GM12878 (cell line): ENCODE measurements at regions not wholly inside any gene's neighbourhood (a gene's known extent, or its start where the extent isn't known, plus 50 kb on each side); places are given as distances from the start of the nearest gene placed in this dataset.

Experiments
- ATAC-seq: fragments of 200-7000 bp; cut with Tn5 transposase; 3 replicates; pipeline ENCODE4 v1.9.1; 2020; ENCODE audit warnings: mild to moderate bottlenecking, moderate library complexity
- BruUV-seq: library from RNA; stranded (reverse); fragments of 400-500 nt; replicated peaks from 2 replicates; lab custom pipeline; 2021; lab: Mats Ljungman, UMichigan
- CTCF ChIA-PET: fragments of 300-600 bp; sonication (Branson Sonifier 250); formaldehyde crosslinking; extraction: SDS; loops from one replicate; lab custom pipeline; 2021; ENCODE audit warnings: inconsistent platforms; lab: Yijun Ruan, JAX
- POLR2A ChIA-PET: fragments of 350-600 bp; formaldehyde crosslinking; extraction: SDS; loops from one replicate; lab custom pipeline; 2021; ENCODE audit warnings: inconsistent platforms; lab: Charles Lee
- RAD21 ChIA-PET: fragments of 300-600 bp; sonication (Branson Sonifier 250); formaldehyde crosslinking; loops from one replicate; lab custom pipeline; 2023; ENCODE audit warnings: antibody characterized with exemption; ENCODE audit not compliant: unreplicated experiment; lab: Charles Lee
- SMC1A ChIA-PET: fragments of 300-600 bp; sonication (Branson Sonifier 250); formaldehyde crosslinking; loops from one replicate; lab custom pipeline; 2023; ENCODE audit not compliant: unreplicated experiment, uncharacterized antibody; lab: Charles Lee
- DNase-seq: peaks from one replicate; pipeline ENCODE4 v3.0.0-alpha.2; 2011; ENCODE audit warnings: low read depth, low spot score
- FAIRE-seq: peaks from 3 replicates; lab custom pipeline; 2011; peaks lifted over from hg19 to GRCh38; lab: Jason Lieb, UNC
- H2AFZ ChIP-seq: 2 replicates; pipeline ENCODE4 v1.6.0; 2011; ENCODE audit warnings: low read depth, low read length, control low read depth; ENCODE audit not compliant: control insufficient read depth
- H3K27ac ChIP-seq: 2 replicates; pipeline ENCODE4 v1.5.1; 2011; ENCODE audit warnings: control low read depth; ENCODE audit not compliant: control insufficient read depth, insufficient read depth
- H3K27me3 ChIP-seq, 2 experiments: replicated peaks in 1 of 2; 2 replicates each; pipeline versions ENCODE4 v1.6.0 to v1.6.1; 2011; ENCODE audit warnings: low read length in 1 of 2; ENCODE audit not compliant: control insufficient read depth in 2 of 2, insufficient read depth in 2 of 2
- H3K36me3 ChIP-seq, 2 experiments: 2 replicates each; pipeline ENCODE4 v1.5.1; 2011; ENCODE audit warnings: low read length in 1 of 2; ENCODE audit not compliant: control insufficient read depth in 2 of 2, insufficient read depth in 2 of 2
- H3K4me1 ChIP-seq: 2 replicates; pipeline ENCODE4 v1.6.1; 2011; ENCODE audit warnings: mild to moderate bottlenecking, low read length, moderate library complexity, mixed read lengths; ENCODE audit not compliant: control insufficient read depth, insufficient read depth
- H3K4me2 ChIP-seq: 2 replicates; pipeline ENCODE4 v1.6.0; 2011; ENCODE audit warnings: control low read depth; ENCODE audit not compliant: control insufficient read depth, insufficient read depth
- H3K4me3 ChIP-seq: fragments of 200-600 bp; sonication (generic); 2 replicates; pipeline ENCODE4 v1.5.1; 2016
- H3K79me2 ChIP-seq: 2 replicates; pipeline ENCODE4 v1.6.0; 2011; ENCODE audit warnings: low read length; ENCODE audit not compliant: control insufficient read depth, insufficient read depth
- H3K9ac ChIP-seq: 2 replicates; pipeline ENCODE4 v1.8.0; 2011; ENCODE audit warnings: low read length, control low read depth, mixed read lengths; ENCODE audit not compliant: control insufficient read depth, insufficient read depth
- H3K9me3 ChIP-seq: replicated peaks from 3 replicates; pipeline ENCODE4 v1.5.1; 2011; ENCODE audit warnings: mild to moderate bottlenecking, low read length; ENCODE audit not compliant: control insufficient read depth, insufficient read depth
- H4K20me1 ChIP-seq: 2 replicates; pipeline ENCODE4 v1.6.0; 2011; ENCODE audit not compliant: control insufficient read depth, insufficient read depth
- BCLAF1 ChIP-seq: fragments of 450-650 bp; IDR thresholded peaks from 2 replicates; pipeline ENCODE4 v1.6.1; 2017; ENCODE audit warnings: antibody characterized with exemption, mild to moderate bottlenecking, moderate library complexity
- CREB1 ChIP-seq: IDR thresholded peaks from 2 replicates; pipeline ENCODE4 v1.6.1; 2012; ENCODE audit warnings: low read depth, mild to moderate bottlenecking, inconsistent platforms
- CREM ChIP-seq: IDR thresholded peaks from 2 replicates; pipeline ENCODE4 v1.6.1; 2014; ENCODE audit warnings: antibody characterized with exemption, low read depth
- FOXK2 ChIP-seq: fragments of 450-650 bp; IDR thresholded peaks from 2 replicates; pipeline ENCODE4 v1.6.1; 2017; ENCODE audit warnings: mild to moderate bottlenecking, moderate library complexity
- KLF5 ChIP-seq: fragments of 450-650 bp; IDR thresholded peaks from 2 replicates; pipeline ENCODE4 v1.6.1; 2014; ENCODE audit warnings: mild to moderate bottlenecking; ENCODE audit not compliant: partially characterized antibody
- MEF2A ChIP-seq: IDR thresholded peaks from 2 replicates; pipeline ENCODE4 v1.6.1; 2011; ENCODE audit warnings: low read depth, mild to moderate bottlenecking, low read length, moderate library complexity; ENCODE audit not compliant: insufficient read depth
- PRDM15 ChIP-seq: fragments of 450-650 bp; formaldehyde crosslinking; IDR thresholded peaks from 2 replicates; pipeline ENCODE4 v1.4.0; 2020; ENCODE audit warnings: mild to moderate bottlenecking, moderate library complexity
- RELB ChIP-seq: fragments of 450-650 bp; IDR thresholded peaks from 2 replicates; pipeline ENCODE4 v1.6.1; 2017; ENCODE audit warnings: low read depth, mild to moderate bottlenecking, moderate library complexity
- ZBTB4 ChIP-seq: fragments of 450-650 bp; formaldehyde crosslinking; IDR thresholded peaks from 2 replicates; pipeline ENCODE4 v1.4.0; 2022; ENCODE audit warnings: mild to moderate bottlenecking, moderate library complexity
- ZNF207 ChIP-seq: fragments of 450-650 bp; IDR thresholded peaks from 2 replicates; pipeline ENCODE4 v1.6.1; 2014; ENCODE audit warnings: antibody characterized with exemption, mild to moderate bottlenecking, borderline replicate concordance
- WGBS: methylation state at CpG from one replicate; pipeline ENCODE4 v1.1.6; 2016; ENCODE audit warnings: low lambda C conversion rate; ENCODE audit not compliant: insufficient replicate concordance, insufficient coverage; ENCODE audit errors: missing lambda C conversion rate; 5-methylcytosine and 5-hydroxymethylcytosine counted together
- in situ Hi-C: fragments of 300-500 bp; cut with MboI; formaldehyde crosslinking; loops from 9 replicates; pipeline ENCODE4 v1.14.3; 2018; ENCODE audit warnings: mixed read lengths
- intact Hi-C: fragments of 100-400 bp; cut with micrococcal nuclease; formaldehyde crosslinking; loops from one replicate; pipeline ENCODE4 v1.14.2; 2022; ENCODE audit not compliant: unreplicated experiment
- TF ChIP-seq, protein P1 (sequence below): fragments of 450-650 bp; IDR thresholded peaks from 2 replicates; pipeline ENCODE4 v1.6.1; 2017; ENCODE audit warnings: mild to moderate bottlenecking, low read depth, inconsistent platforms; ENCODE audit not compliant: poor library complexity, severe bottlenecking

- no peak for FAIRE-seq
- Histone ChIP-seq H3K36me3 (no peaks in the 10 kb centered on the region), H3K4me3 (no peak overlapping the region), H4K20me1 (no peaks in the 10 kb centered on the region), H3K9ac (no peak overlapping the region), H3K4me2 (no peak overlapping the region), H2AFZ (no peak overlapping the region), H3K27ac (no peak overlapping the region), H3K4me1 (no peaks in the 10 kb centered on the region), H3K79me2 (no peaks in the 10 kb centered on the region), H3K9me3 (no peaks in the 10 kb centered on the region), H3K27me3 (no peaks in the 10 kb centered on the region)
- ATAC-seq, result no peak
- CTCF ChIA-PET, result no interaction called here
- RAD21 ChIA-PET, result no interaction called here
- WGBS, result 29% methylated on average over 1 of the region's 1 CpG
- SMC1A ChIA-PET, result no interaction called here
- intact Hi-C loops (no loop called here), in situ Hi-C loops (no loop called here)
- no TSS peak for BruUV-seq
- POLR2A ChIA-PET, result no interaction called here
- DNase-seq, result no peak
- TF ChIP-seq FOXK2 (no peak), PRDM15 (CRISPR knock-in tag) (no peak), BCLAF1 (no peak), KLF5 (no peak), RELB (no peak), MEF2A (no peak), CREB1 (no peak), ZNF207 (no peak), ZBTB4 (CRISPR knock-in tag) (no peak), CREM (no peak)
- TF ChIP-seq, protein P1, sequence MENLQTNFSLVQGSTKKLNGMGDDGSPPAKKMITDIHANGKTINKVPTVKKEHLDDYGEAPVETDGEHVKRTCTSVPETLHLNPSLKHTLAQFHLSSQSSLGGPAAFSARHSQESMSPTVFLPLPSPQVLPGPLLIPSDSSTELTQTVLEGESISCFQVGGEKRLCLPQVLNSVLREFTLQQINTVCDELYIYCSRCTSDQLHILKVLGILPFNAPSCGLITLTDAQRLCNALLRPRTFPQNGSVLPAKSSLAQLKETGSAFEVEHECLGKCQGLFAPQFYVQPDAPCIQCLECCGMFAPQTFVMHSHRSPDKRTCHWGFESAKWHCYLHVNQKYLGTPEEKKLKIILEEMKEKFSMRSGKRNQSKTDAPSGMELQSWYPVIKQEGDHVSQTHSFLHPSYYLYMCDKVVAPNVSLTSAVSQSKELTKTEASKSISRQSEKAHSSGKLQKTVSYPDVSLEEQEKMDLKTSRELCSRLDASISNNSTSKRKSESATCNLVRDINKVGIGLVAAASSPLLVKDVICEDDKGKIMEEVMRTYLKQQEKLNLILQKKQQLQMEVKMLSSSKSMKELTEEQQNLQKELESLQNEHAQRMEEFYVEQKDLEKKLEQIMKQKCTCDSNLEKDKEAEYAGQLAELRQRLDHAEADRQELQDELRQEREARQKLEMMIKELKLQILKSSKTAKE, result no peak
Observed at GRCh38 chr6:112951829-112952228, 604.7 kb downstream of the RFPL4B start.
